ENCODE measurements at regions not wholly inside any gene's neighbourhood (a gene's known extent, or its start where the extent isn't known, plus 50 kb on each side); places are given as distances from the start of the nearest gene placed in this dataset.

GRCh38 chr3:181354140-181354539, 357.6 kb upstream of the SOX2 start:
- TF ChIP-seq CTCF (conservative IDR thresholded peaks at IDR 0.05; ENCODE audit: low read depth in 2 of 2) = 0 out of 4 replicates have a peak, but pooled peaks of 1 of the 2 experiments have one; percentile 18
- no peak for TF ChIP-seq ETS1 (IDR thresholded peaks at IDR 0.05)

GRCh38 chr3:181344331-181344730, 354.8 kb upstream of the DNAJC19 start:
- Histone ChIP-seq H3K79me2 (replicated peaks; ENCODE audit: insufficient read depth) (no peaks in the 10 kb centered on the region), H3K36me3 (ENCODE audit: insufficient read depth) (no peaks in the 10 kb centered on the region), H3K4me2 (no peak overlapping the region), H3K4me3 (no peak overlapping the region), H3K9me2 (ENCODE audit: insufficient read depth) (no peaks in the 10 kb centered on the region), H3K4me1 (ENCODE audit: insufficient read depth) (no peaks in the 10 kb centered on the region), H2AFZ (no peak overlapping the region; the same call in 1 of the 2 replicates), H3K27ac (ENCODE audit: low read depth) (no peak overlapping the region), H3K27me3 (ENCODE audit: insufficient read depth) (no peaks in the 10 kb centered on the region), H3F3A (replicated peaks; ENCODE audit: low read depth) (no peaks in the 10 kb centered on the region), H4K20me1 (replicated peaks; ENCODE audit: insufficient read depth) (no peaks in the 10 kb centered on the region)
- Mint-ChIP-seq H3K9me3 (peaks cover 6% of the 10 kb centered on the region; the same call in 2 of the 3 replicates), H3K27ac (no peak overlapping the region), H3K4me3 (no peak overlapping the region), H3K27me3 (ENCODE audit: insufficient read depth, low read depth, poor library complexity) (peaks cover 2% of the 10 kb centered on the region), H3K4me1 (peaks cover 5% of the 10 kb centered on the region; the same call in 2 of the 3 replicates), H3K36me3 (ENCODE audit: low read depth) (no peaks in the 10 kb centered on the region; the same call in 2 of the 3 replicates)
- ATAC-seq (no peak), DNase-seq (ENCODE audit: low spot score) (no peak)
- TF ChIP-seq ZNF331 (CRISPR knock-in tag; IDR thresholded peaks at IDR 0.05; ENCODE audit: low read depth) = no peak
- no peak for TF ChIP-seq REST (IDR thresholded peaks at IDR 0.05; ENCODE audit: unreplicated experiment)
- TF ChIP-seq ZNF114 (CRISPR knock-in tag; IDR thresholded peaks at IDR 0.05) = no peak
- TF ChIP-seq NANOG (IDR thresholded peaks at IDR 0.05; ENCODE audit: borderline replicate concordance) = no peak
- no peak for TF ChIP-seq STAT1 (IDR thresholded peaks at IDR 0.05; ENCODE audit: unreplicated experiment)
- TF ChIP-seq CTCF (conservative IDR thresholded peaks at IDR 0.05; ENCODE audit: low read depth in 2 of 2) = no peak
- TF ChIP-seq EZH2phosphoT487 (IDR thresholded peaks at IDR 0.05; ENCODE audit: unreplicated experiment) = no peak

More at GRCh38 chr3:181354140-181354539, 357.6 kb upstream of the SOX2 start:
- Histone ChIP-seq H3K36me3 (ENCODE audit: insufficient read depth) (no peaks in the 10 kb centered on the region), H3K4me2 (no peak overlapping the region), H3F3A (replicated peaks; ENCODE audit: low read depth) (no peaks in the 10 kb centered on the region), H3K27me3 (ENCODE audit: insufficient read depth) (no peaks in the 10 kb centered on the region), H3K9me2 (ENCODE audit: insufficient read depth) (peaks cover 3% of the 10 kb centered on the region; the same call in 1 of the 2 replicates), H4K20me1 (replicated peaks; ENCODE audit: insufficient read depth) (no peaks in the 10 kb centered on the region), H3K79me2 (replicated peaks; ENCODE audit: insufficient read depth) (no peaks in the 10 kb centered on the region), H3K27ac (ENCODE audit: low read depth) (no peak overlapping the region), H2AFZ (no peak overlapping the region), H3K4me3 (no peak overlapping the region), H3K4me1 (ENCODE audit: insufficient read depth) (no peaks in the 10 kb centered on the region)
- ATAC-seq (no peak), DNase-seq (ENCODE audit: low spot score) (no peak)
- Mint-ChIP-seq H3K4me3 (no peak overlapping the region), H3K27me3 (ENCODE audit: insufficient read depth, low read depth, poor library complexity) (no peaks in the 10 kb centered on the region), H3K4me1 (no peaks in the 10 kb centered on the region), H3K27ac (no peak overlapping the region), H3K9me3 (no peaks in the 10 kb centered on the region), H3K36me3 (ENCODE audit: low read depth) (no peaks in the 10 kb centered on the region)

Data from GM23338 (cell line).